Activated T-helper 2 cell treated with anti-CD3 and anti-CD28 coated beads, Interferon-gamma antibody, Interleukin-2, Interleukin-4, amounts not matched to agents 10 μg/mL and 5 μg/mL and 100 μg/mL, durations not matched to agents 14 hours and 24 hours and 36 hours (primary cell): ENCODE measurements at regions not wholly inside any gene's neighbourhood (a gene's known extent, or its start where the extent isn't known, plus 50 kb on each side); places are given as distances from the start of the nearest gene placed in this dataset.
A peak's percentile ranks its signal among the peaks of the same experiment; 100 is the strongest.
"Not testable (repeated sequence)": the region's sequence is repeated elsewhere in the genome, so short reads cannot be mapped to it uniquely, and the experiment has no call there.

Source experiments
- DNase-seq: peaks from one replicate; pipeline ENCODE4 v3.0.0; 2021; ENCODE audit warnings: low spot score
- H3K27ac Mint-ChIP-seq: one replicate; pipeline ENCODE4 v1.8.0; 2021; ENCODE audit warnings: mixed read lengths
- H3K27me3 Mint-ChIP-seq: one replicate; pipeline ENCODE4 v1.8.0; 2021; ENCODE audit warnings: low read depth, mixed read lengths
- H3K36me3 Mint-ChIP-seq: one replicate; pipeline ENCODE4 v1.8.0; 2021; ENCODE audit warnings: low read depth, mixed read lengths
- H3K4me1 Mint-ChIP-seq: one replicate; pipeline ENCODE4 v1.8.0; 2021; ENCODE audit warnings: low read depth, mixed read lengths
- H3K4me3 Mint-ChIP-seq: one replicate; pipeline ENCODE4 v1.8.0; 2021; ENCODE audit warnings: low read depth, mild to moderate bottlenecking, moderate library complexity, mixed read lengths
- H3K9me3 Mint-ChIP-seq: one replicate; pipeline ENCODE4 v1.8.0; 2021; ENCODE audit warnings: mixed read lengths
- intact Hi-C: fragments of 100-400 bp; cut with micrococcal nuclease; formaldehyde crosslinking; loops from one replicate; pipeline ENCODE4 v1.15.1; 2023

DNA sequence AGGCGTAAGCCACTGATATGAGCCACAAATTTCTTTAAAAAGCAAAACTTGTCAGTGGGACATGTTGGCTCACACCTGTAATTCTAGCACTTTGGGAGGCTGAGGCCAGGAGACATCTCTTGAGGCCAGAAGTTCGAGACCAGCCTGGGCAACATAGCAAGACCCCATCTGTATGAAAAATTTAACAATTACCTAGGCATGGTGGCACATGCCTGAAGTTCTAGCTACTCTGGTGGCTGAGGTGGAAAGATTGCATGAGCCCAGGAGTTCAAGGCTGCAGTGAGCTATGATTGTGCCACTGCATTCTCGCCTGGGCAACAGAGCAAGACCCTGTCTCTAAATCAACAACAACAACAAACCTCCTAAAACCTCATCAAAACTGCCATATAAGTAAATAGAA lies 147.6 kb upstream of the BARHL2 start:
- Mint-ChIP-seq H3K9me3 (no peaks in the 10 kb centered on the region), H3K27ac (no peak overlapping the region), H3K36me3 (no peaks in the 10 kb centered on the region), H3K4me1 (no peaks in the 10 kb centered on the region), H3K4me3 (no peak overlapping the region), H3K27me3 (peaks cover 1% of the 10 kb centered on the region)
- no peak for DNase-seq
- intact Hi-C loops: no loop called here

DNA sequence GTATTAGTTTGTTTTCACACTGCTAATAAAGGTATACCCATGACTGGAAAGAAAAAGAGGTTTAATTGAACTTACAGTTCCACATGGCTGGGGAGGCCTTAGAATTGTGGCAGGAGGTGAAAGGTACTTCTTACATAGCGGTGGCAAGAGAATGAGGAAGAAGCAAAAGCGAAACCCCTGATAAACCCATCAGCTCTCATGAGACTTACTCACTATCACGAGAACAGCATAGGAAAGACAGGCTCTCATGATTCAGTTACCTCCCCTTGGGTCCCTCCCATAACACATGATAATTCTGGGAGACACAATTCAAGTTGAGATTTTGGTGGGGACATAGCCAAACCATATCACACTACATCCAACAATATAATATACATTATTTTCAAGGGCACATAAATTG lies 145.7 kb upstream of the BARHL2 start:
- H3K36me3 Mint-ChIP-seq: no peaks in the 10 kb centered on the region
- H3K9me3 Mint-ChIP-seq: no peaks in the 10 kb centered on the region
- intact Hi-C loops: no loop called here
- H3K4me1 Mint-ChIP-seq: no peaks in the 10 kb centered on the region
- peaks cover 1% of the 10 kb centered on the region for H3K27me3 Mint-ChIP-seq
- DNase-seq: no peak
- H3K4me3 Mint-ChIP-seq: no peak overlapping the region
- no peak overlapping the region for H3K27ac Mint-ChIP-seq

DNA sequence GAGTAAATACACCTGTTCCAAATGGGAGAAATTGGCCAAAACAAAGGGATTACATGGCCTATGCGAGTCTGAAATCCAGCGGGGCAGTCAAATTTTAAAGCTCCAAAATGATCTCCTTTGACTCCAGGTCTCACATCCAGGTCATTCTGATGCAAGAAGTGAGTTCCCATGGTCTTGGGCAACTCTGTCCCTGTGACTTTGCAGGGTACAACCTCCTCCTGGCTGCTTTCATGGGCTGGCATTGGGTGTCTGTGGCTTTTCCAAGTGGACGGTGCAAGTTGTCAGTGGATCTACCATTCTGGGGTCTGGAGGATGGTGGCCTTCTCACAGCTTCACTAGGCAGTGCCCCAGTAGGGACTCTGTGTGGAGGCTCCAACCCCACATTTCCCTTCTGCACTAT lies 144.3 kb upstream of the BARHL2 start:
- H3K4me1 Mint-ChIP-seq, intact Hi-C loops, H3K36me3 Mint-ChIP-seq, DNase-seq, H3K4me3 Mint-ChIP-seq, H3K27ac Mint-ChIP-seq, H3K9me3 Mint-ChIP-seq, H3K27me3 Mint-ChIP-seq: not testable (repeated sequence)

DNA sequence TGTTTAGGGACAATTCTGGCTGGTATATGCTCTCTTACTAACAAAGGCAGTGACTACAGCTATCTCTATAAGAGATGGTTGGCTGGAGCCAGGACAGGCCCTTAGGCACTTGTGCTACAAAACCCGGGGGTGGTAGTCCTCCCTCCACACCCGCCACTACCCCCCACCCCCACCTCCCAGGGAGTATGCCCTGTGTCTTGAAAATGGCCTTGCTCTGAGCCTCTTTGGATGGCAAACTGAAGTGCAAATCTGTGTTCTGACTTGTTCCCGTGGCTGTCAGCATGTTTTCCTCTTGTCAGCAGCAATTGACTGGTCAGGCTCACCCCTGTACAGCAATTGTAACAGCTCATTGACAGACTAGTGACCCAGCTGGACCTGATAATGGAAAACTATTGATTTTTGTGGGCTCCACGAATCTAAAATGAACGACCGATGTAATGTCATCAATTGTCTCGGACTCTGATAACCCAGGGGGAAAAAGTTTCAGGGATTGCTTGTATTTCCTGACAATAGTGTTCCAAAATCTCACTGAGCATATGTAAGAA lies 139.4 kb upstream of the BARHL2 start:
- intact Hi-C loops: no loop called here
- H3K27ac Mint-ChIP-seq: no peak overlapping the region
- peaks cover 8% of the 10 kb centered on the region for H3K4me1 Mint-ChIP-seq
- no peaks in the 10 kb centered on the region for H3K36me3 Mint-ChIP-seq
- no peaks in the 10 kb centered on the region for H3K9me3 Mint-ChIP-seq
- H3K27me3 Mint-ChIP-seq: peaks cover 16% of the 10 kb centered on the region
- no peak for DNase-seq
- no peak overlapping the region for H3K4me3 Mint-ChIP-seq

DNA sequence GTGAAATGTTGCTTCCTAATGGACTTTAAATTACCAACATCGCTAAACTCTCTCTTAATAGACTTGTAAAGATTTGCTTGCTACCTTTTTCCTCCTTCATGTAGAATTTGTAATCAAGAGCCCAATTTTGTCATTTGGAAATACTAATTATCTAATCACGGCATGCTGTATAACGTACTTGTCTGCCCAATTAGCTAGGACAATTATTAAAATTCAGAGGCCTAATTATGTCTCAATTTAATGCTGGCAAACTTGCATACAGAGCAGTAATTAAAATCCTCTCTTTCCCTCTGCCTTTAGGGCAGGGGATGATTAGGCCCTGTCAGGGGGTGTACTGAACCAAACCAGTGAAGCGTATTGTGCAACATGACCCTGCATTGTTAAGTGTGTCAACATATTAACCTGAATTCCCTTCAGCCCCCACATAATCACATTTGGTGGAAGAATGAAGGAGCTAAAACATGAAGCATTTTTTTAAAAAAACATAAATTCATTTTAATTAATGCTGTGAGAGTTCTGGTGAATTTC lies 137.4 kb upstream of the BARHL2 start:
- intact Hi-C loops: loop anchor here (5.0 kb wide), 1 partner anchor 168 kb away; the partner anchor contains the start of gene ZNF644
- no peak for DNase-seq
- no peak overlapping the region for H3K4me3 Mint-ChIP-seq
- no peaks in the 10 kb centered on the region for H3K9me3 Mint-ChIP-seq
- H3K27me3 Mint-ChIP-seq: peaks cover 30% of the 10 kb centered on the region
- no peak overlapping the region for H3K27ac Mint-ChIP-seq
- no peaks in the 10 kb centered on the region for H3K36me3 Mint-ChIP-seq
- peaks cover 13% of the 10 kb centered on the region for H3K4me1 Mint-ChIP-seq

DNA sequence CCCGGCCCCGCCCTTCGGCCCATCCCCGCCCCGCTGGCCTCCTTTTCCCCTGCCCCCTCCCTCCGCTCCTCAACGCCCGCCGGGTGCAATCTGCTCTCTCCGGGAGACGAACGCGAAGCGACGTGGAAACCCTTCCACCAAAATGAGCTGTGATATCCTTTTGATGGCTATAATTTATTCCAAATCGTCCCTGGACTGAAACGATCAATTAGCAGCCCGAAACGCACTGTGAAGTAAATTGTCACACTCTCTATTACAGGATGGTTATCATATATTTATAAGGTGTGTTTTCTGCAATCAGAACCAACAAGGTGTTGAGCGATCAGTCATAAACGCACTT lies 134.6 kb upstream of the BARHL2 start:
- H3K4me3 Mint-ChIP-seq: peak overlapping the region; percentile 68
- peaks cover 47% of the 10 kb centered on the region for H3K27me3 Mint-ChIP-seq
- H3K36me3 Mint-ChIP-seq: no peaks in the 10 kb centered on the region
- no peak for DNase-seq
- no peaks in the 10 kb centered on the region for H3K9me3 Mint-ChIP-seq
- intact Hi-C loops: loop anchor here (5.0 kb wide), 1 partner anchor 171 kb away; the partner anchor contains the start of gene ZNF644
- no peak overlapping the region for H3K27ac Mint-ChIP-seq
- H3K4me1 Mint-ChIP-seq: peaks cover 13% of the 10 kb centered on the region

DNA sequence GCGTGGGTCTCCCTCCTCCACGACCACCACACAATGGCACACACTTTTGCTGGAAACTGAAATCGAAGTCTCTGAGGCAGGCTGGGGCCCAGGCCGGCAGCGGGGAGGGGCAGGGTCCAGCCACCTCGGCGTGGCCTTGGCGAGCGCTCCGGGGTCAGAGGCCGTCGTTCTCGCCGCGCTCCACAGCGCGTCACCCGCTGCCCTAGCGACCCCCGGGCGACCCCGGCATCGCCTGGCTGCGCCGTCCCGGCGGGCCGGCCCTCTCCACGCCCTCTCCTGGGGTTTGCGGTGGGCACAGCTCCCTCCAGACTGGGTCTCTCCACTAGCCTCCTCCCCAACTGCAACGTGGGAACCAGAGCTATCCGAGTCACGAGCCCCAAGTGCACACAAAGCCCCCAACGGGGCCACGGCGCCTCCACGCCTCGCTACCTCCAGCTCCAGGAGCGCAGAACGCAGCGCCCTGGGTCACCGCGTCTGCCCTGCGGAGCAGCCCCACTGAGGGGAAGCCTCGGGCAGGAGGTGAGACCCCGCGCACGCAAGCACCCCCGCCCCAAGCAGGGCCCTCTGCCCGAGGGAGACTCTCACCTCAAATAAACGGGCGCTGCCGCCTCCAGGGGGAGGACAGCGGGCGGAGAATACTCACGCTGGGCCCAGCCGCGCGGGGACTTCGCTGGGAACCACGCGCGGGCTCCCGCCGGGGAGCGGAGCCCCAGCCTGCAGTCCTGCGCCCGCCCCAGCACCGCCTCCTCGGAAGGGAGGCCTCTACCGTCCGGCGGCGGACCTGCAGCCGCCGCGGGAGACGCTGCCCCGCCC lies 134.0 kb upstream of the BARHL2 start:
- Mint-ChIP-seq H3K27ac (no peak overlapping the region), H3K36me3 (no peaks in the 10 kb centered on the region), H3K4me3 (peak overlapping the region; percentile 73)

DNA sequence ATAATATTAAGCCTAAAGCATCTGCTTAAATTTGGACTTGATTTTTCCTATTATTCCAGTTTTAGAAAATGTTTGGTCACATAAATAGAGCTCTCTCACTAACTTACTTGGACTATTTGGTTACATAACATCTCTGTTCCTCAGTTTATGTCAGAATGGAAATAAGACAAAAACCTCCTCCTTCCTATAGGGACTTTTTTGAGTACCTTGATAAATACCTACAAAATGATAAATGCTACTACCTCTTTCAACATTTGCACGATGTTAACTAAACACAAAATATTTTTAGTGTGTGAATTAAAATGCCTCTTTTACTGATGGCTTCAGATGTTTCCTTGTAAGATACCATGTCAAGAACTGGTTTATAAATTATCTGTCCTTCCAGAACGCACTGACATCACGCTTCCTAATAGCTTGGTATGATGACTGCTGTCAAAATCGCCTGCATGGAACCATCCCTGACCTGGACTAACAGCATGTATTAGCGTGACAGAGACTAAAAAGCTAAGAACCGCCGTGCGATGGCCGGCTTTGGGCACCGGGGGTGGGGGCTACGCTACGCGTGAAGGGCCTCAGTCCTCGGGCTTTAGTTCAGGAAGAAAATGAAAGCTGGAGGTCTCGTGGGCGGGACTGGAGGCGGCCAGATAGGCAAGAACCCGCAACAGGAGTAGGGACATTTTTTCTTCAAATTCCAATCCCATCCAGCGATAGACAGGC lies 133.2 kb upstream of the BARHL2 start:
- no peaks in the 10 kb centered on the region for H3K36me3 Mint-ChIP-seq
- no peak overlapping the region for H3K27ac Mint-ChIP-seq
- no peaks in the 10 kb centered on the region for H3K9me3 Mint-ChIP-seq
- DNase-seq: no peak
- H3K27me3 Mint-ChIP-seq: peaks cover 56% of the 10 kb centered on the region
- H3K4me3 Mint-ChIP-seq: peak overlapping the region; percentile 73
- intact Hi-C loops: loop anchor here (5.0 kb wide), 1 partner anchor 172 kb away; the partner anchor contains the start of gene ZNF644
- peaks cover 13% of the 10 kb centered on the region for H3K4me1 Mint-ChIP-seq

More for the DNA sequence above, 134.0 kb upstream of the BARHL2 start:
- H3K27me3 Mint-ChIP-seq: peaks cover 50% of the 10 kb centered on the region
- H3K4me1 Mint-ChIP-seq: peaks cover 13% of the 10 kb centered on the region
- no peaks in the 10 kb centered on the region for H3K9me3 Mint-ChIP-seq
- intact Hi-C loops: loop anchor here (5.0 kb wide), 1 partner anchor 171 kb away; the partner anchor contains the start of gene ZNF644
- peak; percentile 63 for DNase-seq

DNA sequence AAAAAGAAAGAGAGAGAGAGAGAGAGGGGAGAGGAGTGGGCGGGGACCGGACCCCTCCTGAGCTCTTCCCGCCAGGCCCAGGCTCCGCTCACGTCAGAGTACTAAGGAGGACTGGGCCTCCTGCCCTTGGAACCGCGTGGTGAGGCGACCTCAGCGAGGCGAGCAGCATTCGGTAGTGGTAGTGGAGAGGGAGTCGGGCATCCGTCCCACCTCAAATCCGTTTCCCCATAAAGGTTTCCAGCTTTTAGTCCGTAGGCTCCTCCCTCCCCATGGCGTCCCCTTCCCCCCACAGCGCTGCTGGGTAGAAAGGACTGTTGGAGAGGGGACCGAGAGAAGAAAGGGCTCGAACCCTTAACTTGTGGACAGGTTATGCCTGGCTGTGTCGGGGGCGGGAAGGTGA lies 124.4 kb upstream of the BARHL2 start:
- H3K36me3 Mint-ChIP-seq: no peaks in the 10 kb centered on the region
- no peak overlapping the region for H3K27ac Mint-ChIP-seq
- intact Hi-C loops: no loop called here
- no peak overlapping the region for H3K4me3 Mint-ChIP-seq
- H3K27me3 Mint-ChIP-seq: peaks cover 87% of the 10 kb centered on the region
- no peak for DNase-seq
- H3K4me1 Mint-ChIP-seq: peaks cover 2% of the 10 kb centered on the region
- no peaks in the 10 kb centered on the region for H3K9me3 Mint-ChIP-seq

DNA sequence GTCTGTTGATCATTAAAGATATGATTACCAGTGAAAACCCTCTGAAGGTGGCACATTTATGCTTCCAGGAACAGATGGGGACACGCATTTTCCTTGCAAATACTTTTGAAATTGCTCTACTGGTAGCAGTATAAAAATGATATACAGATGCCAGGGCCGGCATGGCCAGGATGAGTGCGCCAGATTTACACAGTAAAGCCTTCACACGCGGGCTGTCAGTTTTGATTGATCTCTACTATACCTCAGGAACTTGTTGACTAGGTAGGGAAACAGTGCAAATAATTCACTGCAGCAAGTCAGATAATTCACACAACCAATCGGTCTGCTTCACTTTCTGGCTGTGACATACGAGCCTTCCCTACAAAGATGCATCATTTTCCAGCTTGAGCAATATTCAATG lies 123.2 kb upstream of the BARHL2 start:
- intact Hi-C loops: no loop called here
- H3K36me3 Mint-ChIP-seq: no peaks in the 10 kb centered on the region
- DNase-seq: no peak
- no peak overlapping the region for H3K4me3 Mint-ChIP-seq
- H3K27me3 Mint-ChIP-seq: peaks cover 84% of the 10 kb centered on the region
- H3K4me1 Mint-ChIP-seq: peaks cover 3% of the 10 kb centered on the region
- no peaks in the 10 kb centered on the region for H3K9me3 Mint-ChIP-seq
- H3K27ac Mint-ChIP-seq: no peak overlapping the region

DNA sequence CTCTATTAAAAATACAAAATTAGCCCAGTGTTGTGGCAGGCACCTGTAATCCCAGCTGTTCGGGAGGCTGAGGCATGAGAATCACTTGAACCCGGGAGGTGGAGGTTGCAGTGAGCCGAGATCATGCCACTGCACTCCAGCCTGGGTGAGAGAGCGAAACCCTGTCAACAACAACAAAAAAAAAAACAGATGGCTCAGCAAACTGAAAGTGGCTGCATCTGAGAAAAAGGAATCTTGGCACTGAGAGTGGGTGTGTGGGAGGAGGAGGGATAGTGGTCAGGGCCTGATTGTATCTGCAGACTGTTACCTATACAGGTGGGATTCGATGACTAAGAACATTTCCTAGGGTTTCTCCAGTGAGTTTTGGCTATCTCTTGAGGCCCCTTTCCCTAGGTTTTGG lies 122.2 kb upstream of the BARHL2 start:
- DNase-seq: no peak
- Mint-ChIP-seq H3K4me3 (no peak overlapping the region), H3K9me3 (no peaks in the 10 kb centered on the region), H3K27me3 (peaks cover 84% of the 10 kb centered on the region), H3K4me1 (peaks cover 3% of the 10 kb centered on the region), H3K36me3 (no peaks in the 10 kb centered on the region), H3K27ac (no peak overlapping the region)
- intact Hi-C loops: no loop called here

DNA sequence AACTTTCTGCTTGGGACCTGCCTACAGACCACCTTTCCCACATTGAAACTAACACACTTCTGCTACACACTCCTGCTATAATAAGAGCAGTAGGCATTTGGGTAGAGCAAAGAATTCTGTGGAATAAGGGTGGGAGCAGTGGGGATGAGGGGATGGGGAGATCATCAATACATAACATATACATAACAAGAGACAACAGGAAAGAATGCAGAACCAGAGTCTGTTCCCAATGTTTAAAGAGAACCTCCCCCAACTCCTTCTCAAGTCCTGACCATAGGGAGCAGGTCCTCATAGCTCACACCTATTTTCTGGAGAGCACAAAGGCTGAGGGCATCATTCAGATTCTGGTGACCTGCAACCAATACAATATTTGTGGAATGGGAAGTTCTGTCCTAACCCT lies 121.6 kb upstream of the BARHL2 start:
- intact Hi-C loops: no loop called here
- peaks cover 3% of the 10 kb centered on the region for H3K4me1 Mint-ChIP-seq
- no peak overlapping the region for H3K4me3 Mint-ChIP-seq
- no peak for DNase-seq
- H3K36me3 Mint-ChIP-seq: no peaks in the 10 kb centered on the region
- H3K27ac Mint-ChIP-seq: no peak overlapping the region
- peaks cover 87% of the 10 kb centered on the region for H3K27me3 Mint-ChIP-seq
- no peaks in the 10 kb centered on the region for H3K9me3 Mint-ChIP-seq

DNA sequence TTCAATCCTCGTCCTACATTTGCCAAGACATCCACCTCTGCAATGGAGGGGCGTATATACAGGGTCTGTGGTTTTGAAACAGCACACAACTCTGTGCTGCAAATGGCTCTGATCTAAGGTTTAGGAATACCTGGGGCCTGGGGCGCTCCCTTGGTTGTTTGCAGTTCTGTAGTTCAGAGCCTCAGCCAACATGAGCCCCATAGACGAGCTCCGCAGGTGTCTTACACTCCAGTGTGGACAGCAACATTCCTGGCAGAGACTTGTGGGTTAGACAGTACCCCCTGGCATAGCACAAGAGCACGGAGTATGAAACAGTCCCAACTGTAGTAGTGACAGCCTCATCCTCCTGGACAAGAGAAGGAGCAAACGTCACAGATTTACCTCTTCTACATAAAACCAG lies 120.3 kb upstream of the BARHL2 start:
- no peak for DNase-seq
- intact Hi-C loops: no loop called here
- Mint-ChIP-seq H3K4me3 (no peak overlapping the region), H3K27ac (no peak overlapping the region), H3K27me3 (peaks cover 89% of the 10 kb centered on the region), H3K4me1 (peaks cover 3% of the 10 kb centered on the region), H3K9me3 (no peaks in the 10 kb centered on the region), H3K36me3 (no peaks in the 10 kb centered on the region)
